Adrenal gland (tissue), 5 donors: ENCODE measurements at regions not wholly inside any gene's neighbourhood (a gene's known extent, or its start where the extent isn't known, plus 50 kb on each side); places are given as distances from the start of the nearest gene placed in this dataset.

Experiments
- CTCF ChIP-seq, 6 experiments: fragments of 450-650 bp in 4 of 6; fragments of 200-600 bp in 2 of 6; sonication (generic) in 1 of 6; IDR thresholded peaks; 1 replicate in 5 of 6; 2 replicates in 1 of 6; pipeline versions ENCODE4 v1.5.1 to v1.8.0; 2016 to 2021; ENCODE audit warnings: antibody characterized with exemption in 6 of 6, mild to moderate bottlenecking in 2 of 6, moderate library complexity in 1 of 6
- POLR2A ChIP-seq, 2 donors: fragments of 450-650 bp; IDR thresholded peaks; one replicate each; pipeline ENCODE4 v1.6.1; 2017; ENCODE audit warnings: antibody characterized with exemption in 2 of 2, mild to moderate bottlenecking in 2 of 2, moderate library complexity in 1 of 2
- donor health status: DM: no; HTN: no; CAD: no.

- no peak for TF ChIP-seq CTCF (IDR thresholded peaks at IDR 0.05)
- TF ChIP-seq POLR2A (IDR thresholded peaks at IDR 0.05) = no peak
Measured at GRCh38 chr7:131154380-131154779, 173.3 kb upstream of the MKLN1 start.
